Mesodermal cell (in vitro differentiated cells): ENCODE measurements at regions not wholly inside any gene's neighbourhood (a gene's known extent, or its start where the extent isn't known, plus 50 kb on each side); places are given as distances from the start of the nearest gene placed in this dataset.
"Not testable (repeated sequence)": the region's sequence is repeated elsewhere in the genome, so short reads cannot be mapped to it uniquely, and the experiment has no call there.

ENCODE experiments used
- H3K27ac ChIP-seq: 2 replicates; pipeline ENCODE4 v1.7.0; 2013; ENCODE audit warnings: mild to moderate bottlenecking, low read depth, low read length, moderate library complexity; ENCODE audit not compliant: severe bottlenecking
- H3K36me3 ChIP-seq: 2 replicates; pipeline ENCODE4 v1.7.1; 2013; ENCODE audit warnings: mild to moderate bottlenecking, low read length, moderate library complexity; ENCODE audit not compliant: control insufficient read depth, insufficient read depth
- H3K4me1 ChIP-seq: one replicate; pipeline ENCODE4 v1.7.1; 2013; ENCODE audit warnings: mild to moderate bottlenecking, low read length; ENCODE audit not compliant: insufficient read depth, control insufficient read depth, poor library complexity, severe bottlenecking
- H3K4me3 ChIP-seq: 2 replicates; pipeline ENCODE4 v1.7.0; 2013; ENCODE audit warnings: low read length, control low read depth, mild to moderate bottlenecking; ENCODE audit not compliant: insufficient read depth, poor library complexity, severe bottlenecking; ENCODE audit errors: extremely low read depth
- H3K9me3 ChIP-seq: 2 replicates; pipeline ENCODE4 v1.7.1; 2013; ENCODE audit warnings: mild to moderate bottlenecking, low read length, moderate library complexity; ENCODE audit not compliant: control insufficient read depth
- WGBS, 2 experiments: methylation state at CpG; one replicate each; pipeline ENCODE4 v1.1.5; 2013; ENCODE audit warnings: missing lambda C conversion rate in 2 of 2; ENCODE audit not compliant: insufficient coverage in 2 of 2; 5-methylcytosine and 5-hydroxymethylcytosine counted together

DNA sequence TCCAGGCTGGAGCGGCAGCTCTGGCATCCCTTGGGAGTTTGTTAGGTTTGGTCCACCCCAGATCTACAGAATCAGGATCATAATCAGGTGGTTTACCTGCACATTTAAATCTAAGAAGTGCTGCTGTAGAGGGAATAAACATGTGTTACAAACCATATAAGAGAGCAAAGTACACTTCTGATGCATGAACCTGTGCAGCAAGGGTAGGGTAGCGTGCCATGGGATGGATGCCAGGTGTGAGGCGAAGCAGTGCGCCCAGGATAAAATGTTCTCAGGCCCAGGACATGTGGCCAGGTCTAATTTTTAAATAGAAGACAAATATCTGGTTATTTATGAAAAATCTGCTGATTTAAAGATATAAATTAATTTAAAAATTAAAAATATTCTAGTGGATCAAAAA lies 308.8 kb upstream of the USP24 start:
- Histone ChIP-seq H3K4me3 (no peak overlapping the region), H3K36me3 (no peaks in the 10 kb centered on the region), H3K9me3 (no peaks in the 10 kb centered on the region), H3K27ac (no peak overlapping the region), H3K4me1 (no peaks in the 10 kb centered on the region)
- 93 to 94% methylated on average over 2 of the region's 4 CpGs for WGBS, 2 experiments

DNA sequence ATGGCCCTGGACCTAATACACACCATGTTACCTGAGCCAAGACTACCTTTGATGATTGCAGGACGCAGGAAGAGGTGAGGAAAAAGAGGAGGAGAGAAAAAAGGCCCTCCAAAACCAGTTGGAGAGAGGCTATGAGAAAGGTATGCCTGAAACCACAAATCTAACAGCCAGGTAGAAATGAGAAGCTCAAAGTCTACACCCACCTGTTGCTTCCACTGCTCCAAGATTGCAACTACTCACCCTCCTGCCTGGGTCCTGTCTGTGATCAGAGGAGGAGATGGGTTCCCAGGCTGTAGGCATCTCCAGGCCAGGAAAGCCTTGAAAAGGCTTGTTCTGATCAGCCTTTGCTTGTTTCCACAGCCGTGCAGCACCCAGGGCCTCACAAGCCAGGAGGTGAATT lies 307.8 kb upstream of the USP24 start:
- no peak overlapping the region for H3K4me3 ChIP-seq
- H3K36me3 ChIP-seq: no peaks in the 10 kb centered on the region
- no peaks in the 10 kb centered on the region for H3K9me3 ChIP-seq
- H3K4me1 ChIP-seq: no peaks in the 10 kb centered on the region
- 25 to 27% methylated on average over 1 of the region's 2 CpGs for WGBS, 2 experiments
- no peak overlapping the region for H3K27ac ChIP-seq

DNA sequence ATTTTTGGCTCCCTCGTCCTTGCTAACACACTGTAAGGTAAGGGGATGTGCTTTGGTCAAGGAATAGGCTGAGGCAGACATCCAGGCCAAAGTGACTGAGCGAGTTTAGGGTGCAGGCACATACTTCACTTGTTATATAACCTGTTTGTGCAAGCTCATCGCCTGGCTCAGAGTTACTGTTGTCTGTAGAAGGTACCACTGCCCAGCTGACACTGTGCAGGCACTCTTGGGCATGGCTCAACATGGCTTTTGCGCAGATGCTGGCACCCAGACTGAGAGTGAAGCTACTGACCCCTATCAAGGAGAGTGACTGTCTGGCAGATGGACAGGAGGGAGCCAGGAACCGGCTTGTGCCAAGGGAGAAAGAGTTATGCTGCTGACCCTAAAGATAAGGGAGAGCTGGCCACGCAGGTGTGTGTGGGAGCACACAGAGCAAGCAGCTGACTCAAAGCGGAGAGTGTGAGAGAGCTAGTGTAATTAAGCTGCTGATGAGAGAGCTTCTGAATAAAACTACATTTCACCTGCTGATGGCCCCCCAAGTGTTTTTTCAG lies 307.3 kb upstream of the USP24 start:
- H3K4me3 ChIP-seq: no peak overlapping the region
- no peaks in the 10 kb centered on the region for H3K9me3 ChIP-seq
- H3K4me1 ChIP-seq: no peaks in the 10 kb centered on the region
- WGBS, 2 experiments: 83% methylated on average over 5 to 6 of the region's 7 CpGs
- no peak overlapping the region for H3K27ac ChIP-seq
- H3K36me3 ChIP-seq: no peaks in the 10 kb centered on the region

DNA sequence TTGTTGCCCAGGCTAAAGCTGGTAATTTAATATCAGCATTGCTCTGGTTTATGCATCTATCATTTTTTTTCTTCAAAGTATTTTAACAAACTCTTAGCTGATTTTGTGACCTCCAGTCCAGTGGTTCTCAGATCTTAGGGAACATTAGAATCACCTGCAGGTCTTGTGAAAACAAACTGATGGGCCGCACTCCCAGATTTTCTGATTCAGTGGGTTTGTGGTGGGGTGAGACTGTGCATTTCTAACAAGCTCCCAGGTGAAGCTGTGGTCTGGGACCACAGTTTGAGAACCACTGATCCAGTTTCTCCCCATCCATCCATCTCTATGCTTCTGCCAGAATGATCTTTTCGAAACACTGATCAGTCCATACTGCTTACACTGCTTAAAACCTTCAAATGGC lies 305.7 kb upstream of the USP24 start:
- no peaks in the 10 kb centered on the region for H3K36me3 ChIP-seq
- H3K4me1 ChIP-seq: no peaks in the 10 kb centered on the region
- 83 to 100% methylated on average over 1 of the region's 2 CpGs for WGBS, 2 experiments
- no peak overlapping the region for H3K4me3 ChIP-seq
- H3K27ac ChIP-seq: no peak overlapping the region
- no peaks in the 10 kb centered on the region for H3K9me3 ChIP-seq

DNA sequence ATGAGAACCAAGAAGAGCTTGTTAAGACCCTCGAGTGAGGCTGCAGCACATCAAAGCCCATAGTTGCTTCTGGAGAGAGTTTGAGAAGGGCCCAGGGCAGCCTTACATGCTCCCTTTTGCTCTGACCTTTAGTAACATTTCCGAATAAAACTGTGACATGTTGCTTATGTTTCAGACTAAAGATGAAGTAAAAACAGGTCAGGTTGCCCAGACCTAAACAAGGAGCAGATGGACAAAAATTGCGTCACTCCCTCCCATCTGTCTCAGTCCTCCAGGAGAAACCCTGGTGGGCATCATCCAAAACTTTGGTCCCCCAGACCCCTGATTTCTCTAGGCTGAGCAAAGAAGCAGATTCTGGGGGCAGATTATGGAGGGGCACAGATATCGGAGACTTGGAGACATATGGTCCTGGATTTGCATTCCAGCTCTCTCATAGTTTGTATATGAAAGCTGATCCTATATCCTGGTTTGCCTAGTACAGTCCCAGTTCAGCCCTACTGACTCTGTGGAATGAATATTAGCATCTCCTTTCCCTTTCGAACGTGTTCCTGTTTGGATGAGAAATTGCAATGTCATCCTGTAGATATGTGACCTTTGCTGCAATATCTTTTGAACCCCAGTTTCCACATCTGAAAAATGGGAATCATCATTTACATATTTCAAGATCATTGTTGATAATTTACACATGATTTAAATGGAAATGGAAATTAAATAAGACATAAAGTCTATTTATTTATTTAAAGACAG lies 304.9 kb upstream of the USP24 start:
- Histone ChIP-seq H3K9me3 (no peaks in the 10 kb centered on the region), H3K4me1 (no peaks in the 10 kb centered on the region), H3K4me3 (no peak overlapping the region), H3K27ac (no peak overlapping the region), H3K36me3 (no peaks in the 10 kb centered on the region)
- WGBS, 2 experiments: 83 to 87% methylated on average over 3 of the region's 6 CpGs

DNA sequence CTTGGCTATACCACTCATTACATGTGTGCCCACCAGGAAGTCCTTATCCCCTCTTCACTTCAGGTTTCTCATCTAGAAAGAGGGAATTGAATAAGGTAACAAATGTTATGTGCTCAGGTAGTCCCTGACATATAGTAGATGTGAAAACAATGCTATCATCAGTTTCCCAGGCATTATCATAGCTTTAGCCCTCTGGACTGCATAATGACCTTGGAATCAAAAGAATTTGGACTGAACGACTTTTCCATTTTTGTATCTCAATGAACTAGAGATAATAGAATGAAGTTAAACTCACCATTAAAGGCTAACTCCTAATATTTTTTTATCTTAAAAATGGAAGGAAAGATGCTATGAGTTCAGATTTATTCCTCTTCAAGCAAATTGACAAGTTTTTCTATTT lies 304.1 kb upstream of the USP24 start:
- no peak overlapping the region for H3K27ac ChIP-seq
- WGBS, 2 experiments: no CpG with 5 or more reads among the region's 1 CpG
- H3K4me3 ChIP-seq: no peak overlapping the region
- no peaks in the 10 kb centered on the region for H3K36me3 ChIP-seq
- H3K4me1 ChIP-seq: no peaks in the 10 kb centered on the region
- H3K9me3 ChIP-seq: no peaks in the 10 kb centered on the region

DNA sequence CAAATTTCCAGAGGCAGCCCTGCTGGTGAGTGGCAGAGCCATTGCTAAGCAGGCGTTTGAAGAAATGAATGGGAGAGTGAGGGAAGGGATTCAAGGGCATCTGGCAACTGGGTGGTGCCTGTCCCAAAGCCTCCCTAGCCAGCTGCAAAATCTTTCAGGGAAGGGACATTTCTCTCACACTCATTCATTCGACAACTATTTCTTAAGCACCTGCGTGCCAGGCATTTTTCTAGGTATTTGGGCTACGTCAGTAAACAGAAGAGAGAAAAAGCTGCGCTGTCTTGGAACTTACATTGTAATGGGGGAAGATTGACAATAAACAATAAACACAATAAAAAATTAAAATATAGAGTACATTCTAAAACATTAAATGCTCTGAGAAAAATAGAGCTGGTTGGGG lies 301.9 kb upstream of the USP24 start:
- WGBS, 2 experiments: no CpG with 5 or more reads among the region's 5 CpGs
- no peaks in the 10 kb centered on the region for H3K36me3 ChIP-seq
- H3K9me3 ChIP-seq: no peaks in the 10 kb centered on the region
- H3K4me1 ChIP-seq: no peaks in the 10 kb centered on the region
- H3K4me3 ChIP-seq: no peak overlapping the region
- no peak overlapping the region for H3K27ac ChIP-seq

DNA sequence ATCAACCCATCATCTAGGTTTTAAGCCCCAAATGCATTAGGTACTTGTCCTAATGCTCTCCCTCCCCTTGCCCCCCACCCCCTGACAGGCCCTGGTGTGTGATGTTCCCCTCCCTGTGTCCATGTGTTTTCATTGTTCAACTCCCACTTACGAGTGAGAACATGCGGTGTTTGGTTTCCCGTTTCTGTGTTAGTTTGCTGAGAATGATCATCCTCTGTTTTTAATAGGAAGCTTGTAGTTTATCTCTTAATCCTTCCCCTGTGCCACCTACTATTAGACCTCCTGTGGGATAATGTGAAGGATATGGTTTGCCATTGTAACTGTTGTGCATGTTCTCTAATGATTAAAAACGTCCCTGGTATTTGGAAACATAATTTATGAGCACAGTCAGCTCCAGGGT lies 299.4 kb upstream of the USP24 start:
- WGBS, 2 experiments: 71 to 100% methylated on average over 1 of the region's 4 CpGs
- not testable (repeated sequence) for H3K27ac ChIP-seq, H3K9me3 ChIP-seq, H3K36me3 ChIP-seq, H3K4me1 ChIP-seq, H3K4me3 ChIP-seq

DNA sequence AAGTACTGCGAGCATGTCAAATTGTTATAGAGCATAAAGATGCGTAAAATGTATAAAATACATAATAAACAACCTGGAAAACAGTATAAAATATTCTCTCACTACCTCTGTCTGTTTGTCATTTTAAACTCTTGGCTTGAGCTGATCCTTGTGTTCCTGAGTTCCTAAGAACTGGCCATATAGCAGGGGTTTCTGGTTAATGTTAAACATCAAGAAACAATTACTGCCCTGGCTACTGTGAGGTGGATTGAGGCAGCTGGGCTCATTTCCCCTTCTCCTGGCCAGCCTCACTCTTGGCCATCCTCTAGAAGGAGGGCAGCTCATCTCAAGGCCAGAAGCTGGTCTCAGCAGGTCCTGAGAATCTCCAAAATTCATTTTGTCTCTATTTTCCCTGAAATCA lies 297.3 kb upstream of the USP24 start:
- no peaks in the 10 kb centered on the region for H3K4me1 ChIP-seq
- H3K9me3 ChIP-seq: no peaks in the 10 kb centered on the region
- no peaks in the 10 kb centered on the region for H3K36me3 ChIP-seq
- H3K4me3 ChIP-seq: no peak overlapping the region
- WGBS, 2 experiments: no CpG with 5 or more reads among the region's 2 CpGs
- H3K27ac ChIP-seq: no peak overlapping the region

DNA sequence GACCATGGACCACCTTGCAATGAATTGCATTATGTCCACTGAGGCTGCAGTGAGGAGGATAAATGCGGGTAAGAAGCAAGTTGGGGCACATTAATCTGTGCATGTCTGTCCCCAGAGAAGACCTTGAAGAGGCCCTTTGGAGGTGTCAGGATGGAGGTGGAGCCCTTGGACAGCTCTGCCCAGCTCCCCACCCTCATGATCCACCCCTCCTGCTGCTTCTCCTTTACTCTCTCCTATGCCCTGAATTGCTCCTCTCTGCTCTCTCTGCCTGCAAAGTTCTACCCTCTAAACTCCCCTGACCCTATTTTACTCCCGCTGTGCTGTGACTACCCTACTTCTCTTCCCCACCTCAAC lies 292.4 kb upstream of the USP24 start:
- no peak overlapping the region for H3K4me3 ChIP-seq
- H3K27ac ChIP-seq: no peak overlapping the region
- WGBS, 2 experiments: 92% methylated on average over 1 of the region's 2 CpGs; no CpG with 5 or more reads in 1 of the 2 experiments
- no peaks in the 10 kb centered on the region for H3K9me3 ChIP-seq
- no peaks in the 10 kb centered on the region for H3K4me1 ChIP-seq
- H3K36me3 ChIP-seq: no peaks in the 10 kb centered on the region

DNA sequence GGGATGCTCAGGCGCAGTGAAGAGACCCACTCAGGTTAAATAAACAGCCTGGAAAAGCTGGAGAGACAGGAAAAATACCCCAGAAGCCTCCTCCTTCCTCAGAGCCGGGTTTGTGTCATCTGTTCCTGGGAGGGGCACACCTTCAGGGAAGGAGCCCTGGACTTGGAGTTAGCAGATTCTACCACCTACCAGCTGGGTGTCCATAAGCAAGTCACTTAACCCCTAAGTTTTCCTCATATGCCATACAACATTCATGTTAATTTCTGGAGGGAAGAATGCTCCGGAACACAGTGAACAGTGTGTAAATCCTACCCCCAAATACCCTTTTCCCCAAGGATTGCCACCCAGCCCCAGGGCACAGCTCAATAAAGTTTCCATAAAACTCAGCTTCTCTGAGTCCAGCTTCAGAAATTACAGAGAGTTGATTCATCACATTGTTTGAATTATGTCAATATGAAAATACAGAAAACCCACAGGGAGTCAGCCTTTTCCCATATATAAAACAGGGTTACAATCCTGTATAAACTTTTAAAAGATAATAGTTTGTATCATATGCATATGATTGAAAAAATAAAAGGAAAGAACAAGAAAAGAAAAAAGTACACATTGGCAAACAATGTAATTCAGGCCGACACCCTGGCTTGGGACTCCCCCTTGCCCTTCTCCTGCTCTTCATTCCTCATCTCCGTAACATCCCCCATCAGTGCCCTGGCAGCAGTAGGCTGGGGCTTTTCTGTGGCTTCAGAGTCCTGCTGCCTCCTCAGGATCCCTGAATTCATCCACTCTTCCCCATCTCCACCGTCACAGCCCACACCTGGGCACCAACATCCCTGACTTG lies 291.8 kb upstream of the USP24 start:
- Histone ChIP-seq H3K4me3 (no peak overlapping the region), H3K36me3 (no peaks in the 10 kb centered on the region), H3K27ac (no peak overlapping the region), H3K9me3 (no peaks in the 10 kb centered on the region), H3K4me1 (no peaks in the 10 kb centered on the region)
- WGBS, 2 experiments: 84 to 93% methylated on average over 3 to 4 of the region's 6 CpGs
